GM23338 (cell line): ENCODE measurements at regions not wholly inside any gene's neighbourhood (a gene's known extent, or its start where the extent isn't known, plus 50 kb on each side); places are given as distances from the start of the nearest gene placed in this dataset.

Experiments
- ATAC-seq: fragments of 200-7000 bp; cut with Tn5 transposase; 3 replicates; pipeline ENCODE4 v1.9.1; 2020
- DNase-seq: peaks from one replicate; pipeline ENCODE4 v3.0.0-alpha.2; 2015; ENCODE audit warnings: low spot score
- H2AFZ ChIP-seq: fragments of 200-600 bp; sonication (generic); 2 replicates; pipeline ENCODE4 v1.8.0; 2016; ENCODE audit warnings: antibody characterized with exemption, mild to moderate bottlenecking, moderate library complexity
- H3F3A ChIP-seq: fragments of 200-600 bp; sonication (generic); replicated peaks from 2 replicates; pipeline ENCODE4 v1.8.0; 2017; ENCODE audit warnings: antibody characterized with exemption, mixed run types, low read depth
- H3K27ac ChIP-seq: fragments of 200-600 bp; sonication (generic); 2 replicates; pipeline ENCODE4 v1.6.1; 2016; ENCODE audit warnings: low read depth
- H3K27me3 ChIP-seq: fragments of 200-600 bp; sonication (generic); 2 replicates; pipeline ENCODE4 v1.8.0; 2016; ENCODE audit warnings: mild to moderate bottlenecking, mixed run types, moderate library complexity; ENCODE audit not compliant: insufficient read depth
- H3K36me3 ChIP-seq: fragments of 200-600 bp; sonication (generic); 2 replicates; pipeline ENCODE4 v1.8.0; 2016; ENCODE audit warnings: mild to moderate bottlenecking; ENCODE audit not compliant: insufficient read depth
- H3K4me1 ChIP-seq: fragments of 200-600 bp; sonication (generic); 2 replicates; pipeline ENCODE4 v1.8.0; 2016; ENCODE audit warnings: mild to moderate bottlenecking, moderate library complexity; ENCODE audit not compliant: insufficient read depth
- H3K4me2 ChIP-seq: fragments of 200-600 bp; sonication (generic); 2 replicates; pipeline ENCODE4 v1.7.1; 2017; ENCODE audit warnings: mixed run types
- H3K4me3 ChIP-seq: fragments of 200-600 bp; sonication (generic); 2 replicates; pipeline ENCODE4 v1.6.1; 2016; ENCODE audit warnings: mixed run types
- H3K79me2 ChIP-seq: fragments of 200-600 bp; sonication (generic); replicated peaks from 2 replicates; pipeline ENCODE4 v1.8.0; 2017; ENCODE audit warnings: mild to moderate bottlenecking; ENCODE audit not compliant: insufficient read depth
- H3K9me2 ChIP-seq: fragments of 200-600 bp; sonication (generic); 2 replicates; pipeline ENCODE4 v1.8.0; 2017; ENCODE audit not compliant: insufficient read depth
- H4K20me1 ChIP-seq: fragments of 200-600 bp; sonication (generic); replicated peaks from 2 replicates; pipeline ENCODE4 v1.8.0; 2017; ENCODE audit warnings: mild to moderate bottlenecking; ENCODE audit not compliant: insufficient read depth
- H3K27ac Mint-ChIP-seq: 2 replicates; pipeline ENCODE4 v1.8.0; 2020; ENCODE audit warnings: inconsistent platforms, mild to moderate bottlenecking, moderate library complexity, mixed read lengths
- H3K27me3 Mint-ChIP-seq: 3 replicates; pipeline ENCODE4 v1.8.0; 2022; ENCODE audit warnings: low read depth, mild to moderate bottlenecking, moderate library complexity, mixed read lengths, inconsistent platforms; ENCODE audit not compliant: insufficient read depth, poor library complexity
- H3K36me3 Mint-ChIP-seq: 3 replicates; pipeline ENCODE4 v1.8.0; 2021; ENCODE audit warnings: low read depth, mild to moderate bottlenecking, inconsistent platforms, moderate library complexity, mixed read lengths
- H3K4me1 Mint-ChIP-seq: 3 replicates; pipeline ENCODE4 v1.8.0; 2020; ENCODE audit warnings: mild to moderate bottlenecking, inconsistent platforms, mixed read lengths
- H3K4me3 Mint-ChIP-seq: 3 replicates; pipeline ENCODE4 v1.8.0; 2021; ENCODE audit warnings: moderate library complexity, mild to moderate bottlenecking, inconsistent platforms, mixed read lengths
- H3K9me3 Mint-ChIP-seq: 3 replicates; pipeline ENCODE4 v1.8.0; 2020; ENCODE audit warnings: moderate library complexity, mild to moderate bottlenecking, inconsistent platforms, mixed read lengths
- CREB1 ChIP-seq: fragments of 250-450 bp; sonication (Bioruptor Pico); IDR thresholded peaks from 2 replicates; pipeline ENCODE4 v1.5.0; 2020; ENCODE audit warnings: low read depth, mild to moderate bottlenecking, moderate library complexity
- EZH2phosphoT487 ChIP-seq: fragments of 200-600 bp; sonication (generic); IDR thresholded peaks from one replicate; pipeline ENCODE4 v1.8.1; 2018; ENCODE audit warnings: antibody characterized with exemption; ENCODE audit not compliant: unreplicated experiment
- POLR2AphosphoS5 ChIP-seq: IDR thresholded peaks from 2 replicates; pipeline ENCODE4 v1.6.1; 2016; ENCODE audit warnings: antibody characterized with exemption, low read depth
- ZNF331 ChIP-seq: fragments of 250-450 bp; sonication (Bioruptor Pico); IDR thresholded peaks from 2 replicates; pipeline ENCODE4 v1.5.0; 2020; ENCODE audit warnings: low read depth, mild to moderate bottlenecking, moderate library complexity
- TF ChIP-seq, protein P1 (sequence below): IDR thresholded peaks from one replicate; pipeline ENCODE4 v1.6.1; 2018; ENCODE audit warnings: antibody characterized with exemption; ENCODE audit not compliant: unreplicated experiment
- TF ChIP-seq, protein P2 (sequence below), 2 experiments: fragments of 200-600 bp in 1 of 2; sonication (generic) in 1 of 2; conservative IDR thresholded peaks; 2 replicates each; pipeline versions ENCODE4 v1.5.1 to v1.6.1; 2016 to 2017; ENCODE audit warnings: antibody characterized with exemption in 2 of 2, low read depth in 2 of 2, mild to moderate bottlenecking in 2 of 2, moderate library complexity in 1 of 2
- TF ChIP-seq, protein P3 (sequence below): fragments of 250-450 bp; sonication (Bioruptor Pico); IDR thresholded peaks from 2 replicates; pipeline ENCODE4 v1.5.0; 2020; ENCODE audit warnings: mild to moderate bottlenecking, moderate library complexity

DNA sequence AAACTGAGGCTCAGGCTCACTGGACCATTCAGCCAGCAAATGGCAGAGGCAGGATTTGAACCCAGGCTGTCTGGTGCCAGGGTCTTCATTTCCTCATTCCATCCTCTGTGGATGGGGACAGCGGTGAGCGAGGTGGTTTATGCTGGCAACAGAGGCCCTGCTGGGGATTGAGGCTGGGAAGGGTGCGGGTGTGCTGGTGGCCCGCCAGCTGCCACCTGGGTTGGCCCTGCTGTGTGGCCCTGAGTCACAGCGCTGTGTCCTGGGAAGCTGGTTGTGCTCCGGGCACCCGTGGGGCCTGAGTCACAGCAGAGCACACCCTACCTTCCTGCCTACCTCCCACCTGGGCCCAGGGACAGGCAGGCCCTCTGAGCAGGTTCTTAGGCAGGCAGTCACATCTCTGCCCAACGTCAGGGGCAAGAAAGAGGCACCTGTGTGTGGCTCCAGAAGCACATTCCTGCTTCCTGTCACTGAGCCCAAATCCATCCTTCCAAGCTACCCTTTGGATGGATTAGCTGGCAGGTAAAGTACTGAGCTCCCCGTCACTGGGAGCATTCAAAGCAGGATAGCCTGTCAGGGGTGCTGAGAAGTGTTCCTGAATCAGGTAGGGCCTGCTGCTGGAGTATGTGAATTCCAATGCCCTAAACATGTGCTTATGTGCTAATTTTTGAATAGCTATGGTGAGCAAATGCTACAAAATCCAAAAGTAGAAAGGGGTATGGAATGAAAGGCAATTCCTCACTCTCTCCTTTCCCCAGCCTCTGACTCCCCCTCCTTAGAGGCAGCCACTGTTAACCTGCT is 53.9 kb downstream of the CEBPB start:
- TF ChIP-seq, protein P1, sequence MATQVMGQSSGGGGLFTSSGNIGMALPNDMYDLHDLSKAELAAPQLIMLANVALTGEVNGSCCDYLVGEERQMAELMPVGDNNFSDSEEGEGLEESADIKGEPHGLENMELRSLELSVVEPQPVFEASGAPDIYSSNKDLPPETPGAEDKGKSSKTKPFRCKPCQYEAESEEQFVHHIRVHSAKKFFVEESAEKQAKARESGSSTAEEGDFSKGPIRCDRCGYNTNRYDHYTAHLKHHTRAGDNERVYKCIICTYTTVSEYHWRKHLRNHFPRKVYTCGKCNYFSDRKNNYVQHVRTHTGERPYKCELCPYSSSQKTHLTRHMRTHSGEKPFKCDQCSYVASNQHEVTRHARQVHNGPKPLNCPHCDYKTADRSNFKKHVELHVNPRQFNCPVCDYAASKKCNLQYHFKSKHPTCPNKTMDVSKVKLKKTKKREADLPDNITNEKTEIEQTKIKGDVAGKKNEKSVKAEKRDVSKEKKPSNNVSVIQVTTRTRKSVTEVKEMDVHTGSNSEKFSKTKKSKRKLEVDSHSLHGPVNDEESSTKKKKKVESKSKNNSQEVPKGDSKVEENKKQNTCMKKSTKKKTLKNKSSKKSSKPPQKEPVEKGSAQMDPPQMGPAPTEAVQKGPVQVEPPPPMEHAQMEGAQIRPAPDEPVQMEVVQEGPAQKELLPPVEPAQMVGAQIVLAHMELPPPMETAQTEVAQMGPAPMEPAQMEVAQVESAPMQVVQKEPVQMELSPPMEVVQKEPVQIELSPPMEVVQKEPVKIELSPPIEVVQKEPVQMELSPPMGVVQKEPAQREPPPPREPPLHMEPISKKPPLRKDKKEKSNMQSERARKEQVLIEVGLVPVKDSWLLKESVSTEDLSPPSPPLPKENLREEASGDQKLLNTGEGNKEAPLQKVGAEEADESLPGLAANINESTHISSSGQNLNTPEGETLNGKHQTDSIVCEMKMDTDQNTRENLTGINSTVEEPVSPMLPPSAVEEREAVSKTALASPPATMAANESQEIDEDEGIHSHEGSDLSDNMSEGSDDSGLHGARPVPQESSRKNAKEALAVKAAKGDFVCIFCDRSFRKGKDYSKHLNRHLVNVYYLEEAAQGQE = no peak
- TF ChIP-seq, protein P2, sequence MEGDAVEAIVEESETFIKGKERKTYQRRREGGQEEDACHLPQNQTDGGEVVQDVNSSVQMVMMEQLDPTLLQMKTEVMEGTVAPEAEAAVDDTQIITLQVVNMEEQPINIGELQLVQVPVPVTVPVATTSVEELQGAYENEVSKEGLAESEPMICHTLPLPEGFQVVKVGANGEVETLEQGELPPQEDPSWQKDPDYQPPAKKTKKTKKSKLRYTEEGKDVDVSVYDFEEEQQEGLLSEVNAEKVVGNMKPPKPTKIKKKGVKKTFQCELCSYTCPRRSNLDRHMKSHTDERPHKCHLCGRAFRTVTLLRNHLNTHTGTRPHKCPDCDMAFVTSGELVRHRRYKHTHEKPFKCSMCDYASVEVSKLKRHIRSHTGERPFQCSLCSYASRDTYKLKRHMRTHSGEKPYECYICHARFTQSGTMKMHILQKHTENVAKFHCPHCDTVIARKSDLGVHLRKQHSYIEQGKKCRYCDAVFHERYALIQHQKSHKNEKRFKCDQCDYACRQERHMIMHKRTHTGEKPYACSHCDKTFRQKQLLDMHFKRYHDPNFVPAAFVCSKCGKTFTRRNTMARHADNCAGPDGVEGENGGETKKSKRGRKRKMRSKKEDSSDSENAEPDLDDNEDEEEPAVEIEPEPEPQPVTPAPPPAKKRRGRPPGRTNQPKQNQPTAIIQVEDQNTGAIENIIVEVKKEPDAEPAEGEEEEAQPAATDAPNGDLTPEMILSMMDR (conservative IDR thresholded peaks at IDR 0.05; ENCODE audit: low read depth in 2 of 2) = no peak
- no peak for TF ChIP-seq POLR2AphosphoS5
- TF ChIP-seq, protein P3, sequence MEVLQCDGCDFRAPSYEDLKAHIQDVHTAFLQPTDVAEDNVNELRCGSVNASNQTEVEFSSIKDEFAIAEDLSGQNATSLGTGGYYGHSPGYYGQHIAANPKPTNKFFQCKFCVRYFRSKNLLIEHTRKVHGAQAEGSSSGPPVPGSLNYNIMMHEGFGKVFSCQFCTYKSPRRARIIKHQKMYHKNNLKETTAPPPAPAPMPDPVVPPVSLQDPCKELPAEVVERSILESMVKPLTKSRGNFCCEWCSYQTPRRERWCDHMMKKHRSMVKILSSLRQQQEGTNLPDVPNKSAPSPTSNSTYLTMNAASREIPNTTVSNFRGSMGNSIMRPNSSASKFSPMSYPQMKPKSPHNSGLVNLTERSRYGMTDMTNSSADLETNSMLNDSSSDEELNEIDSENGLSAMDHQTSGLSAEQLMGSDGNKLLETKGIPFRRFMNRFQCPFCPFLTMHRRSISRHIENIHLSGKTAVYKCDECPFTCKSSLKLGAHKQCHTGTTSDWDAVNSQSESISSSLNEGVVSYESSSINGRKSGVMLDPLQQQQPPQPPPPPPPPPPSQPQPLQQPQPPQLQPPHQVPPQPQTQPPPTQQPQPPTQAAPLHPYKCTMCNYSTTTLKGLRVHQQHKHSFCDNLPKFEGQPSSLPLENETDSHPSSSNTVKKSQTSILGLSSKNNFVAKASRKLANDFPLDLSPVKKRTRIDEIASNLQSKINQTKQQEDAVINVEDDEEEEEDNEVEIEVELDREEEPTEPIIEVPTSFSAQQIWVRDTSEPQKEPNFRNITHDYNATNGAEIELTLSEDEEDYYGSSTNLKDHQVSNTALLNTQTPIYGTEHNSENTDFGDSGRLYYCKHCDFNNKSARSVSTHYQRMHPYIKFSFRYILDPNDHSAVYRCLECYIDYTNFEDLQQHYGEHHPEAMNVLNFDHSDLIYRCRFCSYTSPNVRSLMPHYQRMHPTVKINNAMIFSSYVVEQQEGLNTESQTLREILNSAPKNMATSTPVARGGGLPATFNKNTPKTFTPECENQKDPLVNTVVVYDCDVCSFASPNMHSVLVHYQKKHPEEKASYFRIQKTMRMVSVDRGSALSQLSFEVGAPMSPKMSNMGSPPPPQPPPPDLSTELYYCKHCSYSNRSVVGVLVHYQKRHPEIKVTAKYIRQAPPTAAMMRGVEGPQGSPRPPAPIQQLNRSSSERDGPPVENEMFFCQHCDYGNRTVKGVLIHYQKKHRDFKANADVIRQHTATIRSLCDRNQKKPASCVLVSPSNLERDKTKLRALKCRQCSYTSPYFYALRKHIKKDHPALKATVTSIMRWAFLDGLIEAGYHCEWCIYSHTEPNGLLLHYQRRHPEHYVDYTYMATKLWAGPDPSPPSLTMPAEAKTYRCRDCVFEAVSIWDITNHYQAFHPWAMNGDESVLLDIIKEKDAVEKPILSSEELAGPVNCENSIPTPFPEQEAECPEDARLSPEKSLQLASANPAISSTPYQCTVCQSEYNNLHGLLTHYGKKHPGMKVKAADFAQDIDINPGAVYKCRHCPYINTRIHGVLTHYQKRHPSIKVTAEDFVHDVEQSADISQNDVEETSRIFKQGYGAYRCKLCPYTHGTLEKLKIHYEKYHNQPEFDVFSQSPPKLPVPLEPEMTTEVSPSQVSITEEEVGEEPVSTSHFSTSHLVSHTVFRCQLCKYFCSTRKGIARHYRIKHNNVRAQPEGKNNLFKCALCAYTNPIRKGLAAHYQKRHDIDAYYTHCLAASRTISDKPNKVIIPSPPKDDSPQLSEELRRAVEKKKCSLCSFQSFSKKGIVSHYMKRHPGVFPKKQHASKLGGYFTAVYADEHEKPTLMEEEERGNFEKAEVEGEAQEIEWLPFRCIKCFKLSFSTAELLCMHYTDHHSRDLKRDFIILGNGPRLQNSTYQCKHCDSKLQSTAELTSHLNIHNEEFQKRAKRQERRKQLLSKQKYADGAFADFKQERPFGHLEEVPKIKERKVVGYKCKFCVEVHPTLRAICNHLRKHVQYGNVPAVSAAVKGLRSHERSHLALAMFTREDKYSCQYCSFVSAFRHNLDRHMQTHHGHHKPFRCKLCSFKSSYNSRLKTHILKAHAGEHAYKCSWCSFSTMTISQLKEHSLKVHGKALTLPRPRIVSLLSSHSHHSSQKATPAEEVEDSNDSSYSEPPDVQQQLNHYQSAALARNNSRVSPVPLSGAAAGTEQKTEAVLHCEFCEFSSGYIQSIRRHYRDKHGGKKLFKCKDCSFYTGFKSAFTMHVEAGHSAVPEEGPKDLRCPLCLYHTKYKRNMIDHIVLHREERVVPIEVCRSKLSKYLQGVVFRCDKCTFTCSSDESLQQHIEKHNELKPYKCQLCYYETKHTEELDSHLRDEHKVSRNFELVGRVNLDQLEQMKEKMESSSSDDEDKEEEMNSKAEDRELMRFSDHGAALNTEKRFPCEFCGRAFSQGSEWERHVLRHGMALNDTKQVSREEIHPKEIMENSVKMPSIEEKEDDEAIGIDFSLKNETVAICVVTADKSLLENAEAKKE (CRISPR knock-in tag) = no peak
- TF ChIP-seq ZNF331 (CRISPR knock-in tag) = no peak
- TF ChIP-seq CREB1 (CRISPR knock-in tag) = no peak
- no peak for TF ChIP-seq EZH2phosphoT487
- Mint-ChIP-seq H3K9me3 (no peaks in the 10 kb centered on the region), H3K4me3 (no peak overlapping the region), H3K36me3 (no peaks in the 10 kb centered on the region), H3K27me3 (peaks cover 11% of the 10 kb centered on the region), H3K27ac (no peak overlapping the region), H3K4me1 (no peaks in the 10 kb centered on the region; the same call in 1 of the 3 replicates)
- Histone ChIP-seq H4K20me1 (no peaks in the 10 kb centered on the region), H2AFZ (no peak overlapping the region), H3K27me3 (no peaks in the 10 kb centered on the region), H3K79me2 (no peaks in the 10 kb centered on the region), H3K4me2 (no peak overlapping the region), H3K9me2 (no peaks in the 10 kb centered on the region), H3K36me3 (no peaks in the 10 kb centered on the region), H3K4me3 (no peak overlapping the region), H3K27ac (no peak overlapping the region), H3F3A (no peaks in the 10 kb centered on the region), H3K4me1 (no peaks in the 10 kb centered on the region)
- DNase-seq (no peak), ATAC-seq (no peak)
